ENCODE measurements at regions not wholly inside any gene's neighbourhood (a gene's known extent, or its start where the extent isn't known, plus 50 kb on each side); places are given as distances from the start of the nearest gene placed in this dataset.
A peak's percentile ranks its signal among the peaks of the same experiment; 100 is the strongest.

- TF ChIP-seq CTCF (IDR thresholded peaks at IDR 0.05; ENCODE audit: insufficient read depth, low read length), result no peak
- no peak overlapping the region for H3K4me3 ChIP-seq (ENCODE audit: low read depth, low read length)
- no peak for DNase-seq (ENCODE audit: low read depth)
These were observed 268.8 kb upstream of the SULF2 start for GRCh38 chr20:48054051-48054450.

- peak; percentile 35 for DNase-seq (ENCODE audit: low read depth)
- H3K4me3 ChIP-seq (ENCODE audit: low read depth, low read length), result no peak overlapping the region
- no peak for TF ChIP-seq CTCF (IDR thresholded peaks at IDR 0.05; ENCODE audit: insufficient read depth, low read length)
These were observed 267.2 kb upstream of the SULF2 start for GRCh38 chr20:48052475-48052835.

GRCh38 chr20:48051794-48052474 lies 266.7 kb upstream of the SULF2 start:
- no peak for TF ChIP-seq CTCF (IDR thresholded peaks at IDR 0.05; ENCODE audit: insufficient read depth, low read length)
- DNase-seq (ENCODE audit: low read depth), result peak; percentile 71
- no peak overlapping the region for H3K4me3 ChIP-seq (ENCODE audit: low read depth, low read length)

GRCh38 chr20:48049641-48050040 lies 264.4 kb upstream of the SULF2 start:
- no peak for TF ChIP-seq CTCF (IDR thresholded peaks at IDR 0.05; ENCODE audit: insufficient read depth, low read length)
- no peak for DNase-seq (ENCODE audit: low read depth)
- H3K4me3 ChIP-seq (ENCODE audit: low read depth, low read length), result no peak overlapping the region

DNA sequence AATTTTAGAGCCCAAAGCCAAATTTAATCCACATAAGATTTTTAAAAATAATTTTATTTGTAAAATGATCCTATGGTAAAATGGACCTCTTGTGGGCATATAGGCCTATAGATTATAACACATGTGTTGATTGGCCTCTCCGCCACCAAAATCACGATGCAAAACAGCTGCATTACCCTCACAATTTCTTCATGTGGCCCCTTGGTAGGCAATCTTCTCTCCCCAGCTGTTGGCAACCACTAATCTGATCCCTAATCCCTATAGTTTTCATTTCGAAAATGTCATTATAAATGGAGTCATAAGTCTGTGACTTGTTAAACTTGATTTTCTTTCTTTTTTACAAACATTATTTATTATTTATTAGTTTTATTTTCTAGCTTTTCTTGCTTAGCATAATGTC lies 263.9 kb upstream of the SULF2 start:
- no peak for DNase-seq (ENCODE audit: low read depth)
- no peak overlapping the region for H3K4me3 ChIP-seq (ENCODE audit: low read depth, low read length)
- no peak for TF ChIP-seq CTCF (IDR thresholded peaks at IDR 0.05; ENCODE audit: insufficient read depth, low read length)

GRCh38 chr20:48047447-48047846 lies 262.2 kb upstream of the SULF2 start:
- no peak for TF ChIP-seq CTCF (IDR thresholded peaks at IDR 0.05; ENCODE audit: insufficient read depth, low read length)
- DNase-seq (ENCODE audit: low read depth), result no peak
- H3K4me3 ChIP-seq (ENCODE audit: low read depth, low read length), result no peak overlapping the region

GRCh38 chr20:48042628-48043027 lies 257.3 kb upstream of the SULF2 start:
- no peak overlapping the region for H3K4me3 ChIP-seq (ENCODE audit: low read depth, low read length)
- no peak for DNase-seq (ENCODE audit: low read depth)
- TF ChIP-seq CTCF (IDR thresholded peaks at IDR 0.05; ENCODE audit: insufficient read depth, low read length), result no peak
